A549 (cell line): ENCODE measurements at regions not wholly inside any gene's neighbourhood (a gene's known extent, or its start where the extent isn't known, plus 50 kb on each side); places are given as distances from the start of the nearest gene placed in this dataset.

Source experiments
- ATAC-seq, 2 experiments: fragments of 200-7000 bp in 1 of 2; fragments of >200 bp in 1 of 2; cut with Nextera tagmentation in 1 of 2; cut with Tn5 transposase in 1 of 2; 3 replicates each; pipeline versions ENCODE4 v1.8.0 to v1.9.1; 2018 to 2020; ENCODE audit warnings: mild to moderate bottlenecking in 1 of 2, moderate library complexity in 1 of 2
- CTCF ChIA-PET: fragments of 300-600 bp; sonication (Branson Sonifier 250); formaldehyde crosslinking; extraction: SDS; loops from one replicate; lab custom pipeline; 2021; ENCODE audit warnings: antibody characterized with exemption, inconsistent platforms; lab: Yijun Ruan, JAX
- POLR2A ChIA-PET: fragments of 350-600 bp; formaldehyde crosslinking; extraction: SDS; loops from one replicate; lab custom pipeline; 2021; ENCODE audit warnings: antibody characterized with exemption, inconsistent platforms; lab: Yijun Ruan, JAX
- DNase-seq, 2 experiments: peaks; one replicate each; pipeline versions ENCODE4 v3.0.0 to v3.0.0-alpha.2; 2011 to 2016; ENCODE audit warnings: low read depth in 1 of 2, low spot score in 1 of 2
- FAIRE-seq: peaks from 2 replicates; lab custom pipeline; 2011; peaks lifted over from hg19 to GRCh38; lab: Jason Lieb, UNC
- H3K27ac ChIP-seq, 2 experiments: fragments of >200 bp; sonication (Bioruptor Twin); formaldehyde crosslinking; 3 replicates each; pipeline ENCODE4 v1.5.1; 2016 to 2017
- H3K4me1 ChIP-seq: fragments of >200 bp; sonication (Bioruptor Twin); formaldehyde crosslinking; 3 replicates; pipeline ENCODE4 v1.6.1; 2016
- H3K4me2 ChIP-seq: fragments of >200 bp; sonication (Bioruptor Twin); formaldehyde crosslinking; 3 replicates; pipeline ENCODE4 v1.6.1; 2016
- H3K4me3 ChIP-seq: fragments of >200 bp; sonication (Bioruptor Twin); formaldehyde crosslinking; 3 replicates; pipeline ENCODE4 v1.5.1; 2016
- H3K9me3 ChIP-seq: fragments of >200 bp; sonication (Bioruptor Twin); formaldehyde crosslinking; 3 replicates; pipeline ENCODE4 v1.6.1; 2016
- BHLHE40 ChIP-seq: IDR thresholded peaks from 2 replicates; pipeline ENCODE4 v1.6.1; 2012; ENCODE audit warnings: low read depth, low read length, inconsistent platforms
- CBX2 ChIP-seq: fragments of 200-600 bp; sonication (generic); IDR thresholded peaks from 2 replicates; pipeline ENCODE4 v1.6.1; 2016; ENCODE audit warnings: low read depth, mild to moderate bottlenecking, borderline replicate concordance
- CHD4 ChIP-seq: fragments of 200-600 bp; sonication (generic); IDR thresholded peaks from 2 replicates; pipeline ENCODE4 v1.6.1; 2016; ENCODE audit warnings: antibody characterized with exemption, mild to moderate bottlenecking, borderline replicate concordance
- CTCF ChIP-seq: fragments of >200 bp; sonication (Bioruptor Twin); formaldehyde crosslinking; IDR thresholded peaks from 3 replicates; pipeline ENCODE4 v1.5.1; 2016
- EHMT2 ChIP-seq: fragments of 200-600 bp; sonication (generic); IDR thresholded peaks from 2 replicates; pipeline ENCODE4 v1.6.1; 2016; ENCODE audit warnings: antibody characterized with exemption, low read depth, mild to moderate bottlenecking, moderate library complexity
- FOSB ChIP-seq: fragments of 250-450 bp; sonication (Bioruptor Pico); IDR thresholded peaks from 2 replicates; pipeline ENCODE4 v1.5.0; 2020; ENCODE audit warnings: mild to moderate bottlenecking, moderate library complexity
- FOXS1 ChIP-seq: fragments of 250-450 bp; sonication (Bioruptor Pico); IDR thresholded peaks from 2 replicates; pipeline ENCODE4 v1.5.0; 2020; ENCODE audit warnings: mild to moderate bottlenecking, moderate library complexity
- JUNB ChIP-seq: fragments of >200 bp; sonication (Bioruptor Twin); formaldehyde crosslinking; IDR thresholded peaks from 2 replicates; pipeline ENCODE4 v1.6.1; 2016
- KDM5A ChIP-seq: fragments of 200-600 bp; sonication (generic); IDR thresholded peaks from 2 replicates; pipeline ENCODE4 v1.6.1; 2016; ENCODE audit warnings: antibody characterized with exemption, mild to moderate bottlenecking
- MAFK ChIP-seq: fragments of 450-650 bp; IDR thresholded peaks from 2 replicates; pipeline ENCODE4 v1.6.1; 2014; ENCODE audit not compliant: partially characterized antibody
- MAZ ChIP-seq: fragments of 150-350 bp; IDR thresholded peaks from 2 replicates; pipeline ENCODE4 v1.6.1; 2014; ENCODE audit warnings: antibody characterized with exemption, low read depth, low read length, borderline replicate concordance
- MYC ChIP-seq: IDR thresholded peaks from 2 replicates; pipeline ENCODE4 v1.6.1; 2012; ENCODE audit warnings: mild to moderate bottlenecking, inconsistent platforms, low read length, improper control_type of control experiment, borderline replicate concordance
- REST ChIP-seq: fragments of 200-600 bp; sonication (generic); IDR thresholded peaks from 2 replicates; pipeline ENCODE4 v1.6.1; 2016; ENCODE audit warnings: antibody characterized with exemption, mild to moderate bottlenecking, moderate library complexity
- RNF2 ChIP-seq: fragments of 200-600 bp; sonication (generic); IDR thresholded peaks from 2 replicates; pipeline ENCODE4 v1.6.1; 2016; ENCODE audit warnings: low read depth, mild to moderate bottlenecking, antibody characterized with exemption, moderate library complexity, borderline replicate concordance
- USF2 ChIP-seq: fragments of 450-650 bp; IDR thresholded peaks from 2 replicates; pipeline ENCODE4 v1.6.1; 2014; ENCODE audit warnings: antibody characterized with exemption
- ZNF302 ChIP-seq: fragments of 250-450 bp; sonication (Bioruptor Pico); IDR thresholded peaks from 2 replicates; pipeline ENCODE4 v1.9.0; 2021; ENCODE audit warnings: inconsistent platforms, mild to moderate bottlenecking, moderate library complexity
- ZSCAN20 ChIP-seq: fragments of 250-450 bp; sonication (Bioruptor Pico); IDR thresholded peaks from 2 replicates; pipeline ENCODE4 v1.8.0; 2022; ENCODE audit warnings: mild to moderate bottlenecking, moderate library complexity
- WGBS: methylation state at CpG from one replicate; pipeline ENCODE4 v1.1.6; 2017; ENCODE audit errors: missing lambda C conversion rate; 5-methylcytosine and 5-hydroxymethylcytosine counted together

- TF ChIP-seq CTCF (no peak), ZNF302 (CRISPR knock-in tag) (no peak)
- TF ChIP-seq, all 56 proteins: peak for 0
Observed at GRCh38 chr14:98853063-98853729, 418.8 kb downstream of the BCL11B start (continued).

- TF ChIP-seq MYC, result no peak
- no peak for TF ChIP-seq REST
Observed at GRCh38 chr14:98855926-98856715, 415.9 kb downstream of the BCL11B start.

GRCh38 chr14:98858158-98858557 is 413.8 kb downstream of the BCL11B start:
- ATAC-seq (no peak), FAIRE-seq (no peak), DNase-seq (no peak)
- Histone ChIP-seq H3K27ac (no peak overlapping the region), H3K9me3 (no peaks in the 10 kb centered on the region; the same call in 2 of the 3 replicates), H3K4me1 (no peaks in the 10 kb centered on the region), H3K4me3 (no peak overlapping the region), H3K4me2 (no peak overlapping the region)
- POLR2A ChIA-PET, result no interaction called here
- 26% methylated on average over 7 of the region's 7 CpGs for WGBS
- CTCF ChIA-PET, result no interaction called here
- TF ChIP-seq MAFK, result no peak
- TF ChIP-seq KDM5A, result no peak
- TF ChIP-seq USF2, result no peak
- no peak for TF ChIP-seq ZSCAN20 (CRISPR knock-in tag)

More at GRCh38 chr14:98855926-98856715, 415.9 kb downstream of the BCL11B start:
- WGBS, result 47% methylated on average over 13 of the region's 13 CpGs
- ChIA-PET POLR2A (no interaction called here), CTCF (interaction anchor here (0.5 kb wide), 1 partner anchor 153 kb away, joined by 3 read pairs; no protein-coding TSS in a partner anchor)
- DNase-seq, result no peak
- Histone ChIP-seq H3K27ac (no peak overlapping the region), H3K4me1 (no peaks in the 10 kb centered on the region), H3K9me3 (no peaks in the 10 kb centered on the region; the same call in 2 of the 3 replicates), H3K4me2 (no peak overlapping the region), H3K4me3 (no peak overlapping the region)
- ATAC-seq, result no peak
- no peak for FAIRE-seq

GRCh38 chr14:98858561-98858960 is 413.4 kb downstream of the BCL11B start:
- FAIRE-seq (no peak), ATAC-seq (no peak), DNase-seq (no peak)
- TF ChIP-seq CHD4 (no peak), FOSB (CRISPR knock-in tag) (no peak), JUNB (no peak), CBX2 (no peak), FOXS1 (CRISPR knock-in tag) (no peak), BHLHE40 (no peak), MAZ (no peak), EHMT2 (no peak), RNF2 (no peak), ZSCAN20 (CRISPR knock-in tag) (no peak)
- Histone ChIP-seq H3K9me3 (no peaks in the 10 kb centered on the region; the same call in 2 of the 3 replicates), H3K4me3 (no peak overlapping the region), H3K4me1 (no peaks in the 10 kb centered on the region), H3K4me2 (no peak overlapping the region), H3K27ac (no peak overlapping the region)
- ChIA-PET POLR2A (no interaction called here), CTCF (no interaction called here)
- 38% methylated on average over 9 of the region's 10 CpGs for WGBS
